K562 (cell line): ENCODE measurements at regions not wholly inside any gene's neighbourhood (a gene's known extent, or its start where the extent isn't known, plus 50 kb on each side); places are given as distances from the start of the nearest gene placed in this dataset.

Experiments used
- ATAC-seq: fragments of 200-7000 bp; cut with Tn5 transposase; 3 replicates; pipeline ENCODE4 v1.9.1; 2020; ENCODE audit warnings: moderate library complexity
- BruUV-seq: library from RNA; stranded (reverse); fragments of 400-500 nt; replicated peaks from 2 replicates; lab custom pipeline; 2021; lab: Mats Ljungman, UMichigan
- CTCF ChIA-PET: fragments of 300-600 bp; formaldehyde crosslinking; extraction: SDS; loops from one replicate; lab custom pipeline; 2021; ENCODE audit warnings: low intra/inter-chr PET ratio; lab: Yijun Ruan, JAX
- POLR2A ChIA-PET: fragments of 300-600, 350-650 bp; sonication (Branson Sonifier 250); formaldehyde crosslinking; extraction: SDS; loops from one replicate; lab custom pipeline; 2021; ENCODE audit warnings: antibody characterized with exemption, inconsistent platforms; lab: Yijun Ruan, JAX
- DNase-seq, 4 experiments: peaks; one replicate each; pipeline versions ENCODE4 v3.0.0 to v3.0.0-alpha.2; 2011 to 2018; ENCODE audit warnings: low spot score in 3 of 4, mixed read lengths in 3 of 4; ENCODE audit errors: extremely low read depth in 1 of 4
- FAIRE-seq: peaks from 2 replicates; lab custom pipeline; 2011; peaks lifted over from hg19 to GRCh38; lab: Jason Lieb, UNC
- H2AFZ ChIP-seq: 2 replicates; pipeline ENCODE4 v1.6.0; 2011; ENCODE audit warnings: low read depth, low read length, control low read depth, inconsistent platforms
- H3K27ac ChIP-seq: fragments of 200-600 bp; 3 replicates; pipeline ENCODE4 v1.8.0; 2011; ENCODE audit warnings: low read depth, mild to moderate bottlenecking, control low read depth, inconsistent platforms, low read length, moderate library complexity, mixed read lengths; ENCODE audit errors: extremely low read depth
- H3K27me3 ChIP-seq, 2 experiments: fragments of 300-600 bp in 1 of 2; 2 replicates in 1 of 2; 3 replicates in 1 of 2; pipeline versions ENCODE4 v1.6.0 to v1.8.0; 2011; ENCODE audit warnings: inconsistent platforms in 2 of 2, low read length in 2 of 2, mild to moderate bottlenecking in 1 of 2, mixed read lengths in 1 of 2, moderate library complexity in 1 of 2; ENCODE audit not compliant: control insufficient read depth in 2 of 2, insufficient read depth in 2 of 2
- H3K36me3 ChIP-seq: fragments of 300-600 bp; 3 replicates; pipeline ENCODE4 v1.8.0; 2011; ENCODE audit warnings: mild to moderate bottlenecking, low read length, inconsistent platforms; ENCODE audit not compliant: control insufficient read depth, insufficient read depth
- H3K4me1 ChIP-seq, 2 experiments: fragments of 200-600 bp in 1 of 2; replicated peaks in 1 of 2; 2 replicates in 1 of 2; 3 replicates in 1 of 2; pipeline versions ENCODE4 v1.5.1 to v1.8.0; 2011; ENCODE audit warnings: inconsistent platforms in 2 of 2, low read length in 2 of 2, mild to moderate bottlenecking in 1 of 2, mixed read lengths in 1 of 2, moderate library complexity in 1 of 2; ENCODE audit not compliant: control insufficient read depth in 2 of 2, insufficient read depth in 2 of 2
- H3K4me2 ChIP-seq: 2 replicates; pipeline ENCODE4 v1.6.1; 2011; ENCODE audit warnings: low read length, control low read depth, inconsistent platforms, mixed read lengths; ENCODE audit not compliant: insufficient read depth
- H3K4me3 ChIP-seq: fragments of 200-600 bp; sonication (generic), shearing (Covaris generic); 2 replicates; pipeline ENCODE4 v1.5.1; 2016; ENCODE audit warnings: control low read depth, inconsistent platforms
- H3K79me2 ChIP-seq: fragments of 200-600 bp; 3 replicates; pipeline ENCODE4 v1.8.0; 2011; ENCODE audit warnings: low read length, inconsistent platforms; ENCODE audit not compliant: control insufficient read depth, insufficient read depth
- H3K9ac ChIP-seq, 2 experiments: 2 replicates each; pipeline versions ENCODE4 v1.6.0 to v1.6.1; 2011; ENCODE audit warnings: low read depth in 2 of 2, low read length in 2 of 2, control low read depth in 1 of 2, inconsistent platforms in 1 of 2, mild to moderate bottlenecking in 1 of 2, mixed read lengths in 1 of 2; ENCODE audit not compliant: insufficient read depth in 1 of 2
- H3K9me1 ChIP-seq: one replicate; pipeline ENCODE4 v1.6.0; 2011; ENCODE audit warnings: inconsistent platforms, mild to moderate bottlenecking, low read length, moderate library complexity; ENCODE audit not compliant: control insufficient read depth, insufficient read depth
- H3K9me3 ChIP-seq: replicated peaks from 2 replicates; pipeline ENCODE4 v1.5.1; 2011; ENCODE audit warnings: low read depth, low read length, inconsistent platforms; ENCODE audit not compliant: control insufficient read depth, insufficient read depth
- H4K20me1 ChIP-seq: replicated peaks from 2 replicates; pipeline ENCODE4 v1.6.1; 2011; ENCODE audit warnings: low read length, inconsistent platforms, mixed read lengths; ENCODE audit not compliant: control insufficient read depth, insufficient read depth
- CBFA2T3 ChIP-seq: fragments of 450-650 bp; IDR thresholded peaks from 2 replicates; pipeline ENCODE4 v1.6.1; 2017
- DDX20 ChIP-seq: fragments of 450-650 bp; IDR thresholded peaks from 2 replicates; pipeline ENCODE4 v1.6.1; 2016; ENCODE audit warnings: missing genetic modification characterization, low read depth, mild to moderate bottlenecking, missing compliant biosample characterization, moderate library complexity
- DIDO1 ChIP-seq: fragments of 450-650 bp; IDR thresholded peaks from 2 replicates; pipeline ENCODE4 v1.6.1; 2016; ENCODE audit warnings: low read depth, missing biosample characterization, missing genetic modification characterization
- JUN ChIP-seq, 2 experiments: sonication (generic) in 1 of 2; formaldehyde crosslinking in 1 of 2; IDR thresholded peaks; 2 replicates each; pipeline versions ENCODE4 v1.6.1 to v1.8.0; 2012 to 2022; ENCODE audit warnings: borderline replicate concordance in 2 of 2, mild to moderate bottlenecking in 2 of 2, improper control_type of control experiment in 1 of 2, low read depth in 1 of 2, low read length in 1 of 2, missing genetic modification reagents in 1 of 2
- MAZ ChIP-seq, 2 experiments: fragments of 450-650 bp in 1 of 2; sonication (generic) in 1 of 2; formaldehyde crosslinking; IDR thresholded peaks in 1 of 2; conservative IDR thresholded peaks in 1 of 2; 2 replicates each; pipeline versions ENCODE4 v1.4.0 to v1.5.0; 2020; ENCODE audit warnings: mild to moderate bottlenecking in 1 of 2, missing genetic modification reagents in 1 of 2
- PCBP1 ChIP-seq: fragments of 200-400 bp; formaldehyde crosslinking; IDR thresholded peaks from 2 replicates; pipeline ENCODE4 v1.6.1; 2018; ENCODE audit warnings: mild to moderate bottlenecking, low read depth, low read length; ENCODE audit not compliant: poor library complexity, severe bottlenecking
- WGBS: fragments of 100-300 bp; shearing (Covaris generic); methylation state at CpG from one replicate; pipeline ENCODE4 v1.1.6; 2016; ENCODE audit warnings: low coverage, mixed read lengths; ENCODE audit not compliant: insufficient coverage; ENCODE audit errors: missing lambda C conversion rate; 5-methylcytosine and 5-hydroxymethylcytosine counted together
- in situ Hi-C: fragments of 300-500 bp; cut with MboI; formaldehyde crosslinking; loops from 4 replicates; pipeline ENCODE4 v1.15.0; 2018; ENCODE audit warnings: inconsistent platforms, mixed read lengths
- intact Hi-C: fragments of 100-400 bp; cut with micrococcal nuclease; formaldehyde crosslinking; loops from 2 replicates; pipeline ENCODE4 v1.14.2; 2022
- TF ChIP-seq, protein P1 (sequence below): fragments of 250-450 bp; sonication (Bioruptor Pico); IDR thresholded peaks from 2 replicates; pipeline ENCODE4 v1.4.0; 2020
- TF ChIP-seq, protein P2 (sequence below): fragments of 250-450 bp; sonication (Bioruptor Pico); IDR thresholded peaks from 2 replicates; pipeline ENCODE4 v1.5.0; 2021

DNA sequence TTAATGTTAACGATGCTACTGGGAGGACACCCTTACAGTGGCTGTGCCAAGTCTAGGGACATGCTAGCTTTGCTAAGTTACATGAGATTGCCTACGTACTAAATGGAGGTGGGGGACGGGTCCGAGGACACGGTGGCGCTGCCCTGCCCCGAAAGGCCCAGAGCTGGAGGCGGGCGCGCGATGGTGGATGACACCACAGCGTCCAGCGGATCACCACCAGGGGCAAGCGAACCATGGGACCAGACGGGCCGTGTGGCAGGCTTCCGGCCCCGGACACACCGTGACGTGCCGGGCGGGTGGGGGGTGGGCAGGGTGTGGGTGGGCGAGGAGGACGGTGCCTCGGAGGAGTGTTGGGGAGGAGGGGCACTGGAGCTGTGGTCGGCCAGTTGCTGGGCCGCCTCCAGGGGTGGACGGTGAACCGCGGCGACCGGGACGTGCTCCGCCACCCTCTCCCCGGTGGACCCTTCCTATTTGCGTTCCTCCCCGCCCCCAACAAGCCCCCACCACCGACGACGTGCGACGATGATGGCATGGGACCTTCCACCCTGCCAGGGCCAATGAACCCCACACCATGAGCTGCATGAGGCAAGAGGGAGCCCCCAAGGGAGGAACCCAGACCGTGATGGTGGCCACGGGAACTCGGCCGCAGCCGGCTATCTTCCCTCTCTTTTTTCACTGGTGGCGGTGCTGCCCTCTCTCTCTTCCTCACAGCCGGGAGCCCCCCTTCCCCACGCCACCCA is 773.3 kb upstream of the DEFB115 start:
- Histone ChIP-seq H3K27ac (no peak overlapping the region), H4K20me1 (no peaks in the 10 kb centered on the region), H3K79me2 (no peaks in the 10 kb centered on the region), H3K4me1 (peaks cover 0 to 6% of the 10 kb centered on the region in 2 experiments; a peak in 1 of 5 replicates), H3K27me3 (peaks cover 0 to 11% of the 10 kb centered on the region in 2 experiments; a peak in 1 of 5 replicates), H2AFZ (no peak overlapping the region), H3K36me3 (no peaks in the 10 kb centered on the region), H3K9ac (no peak overlapping the region), H3K4me2 (no peak overlapping the region), H3K9me1 (no peaks in the 10 kb centered on the region), H3K9me3 (no peaks in the 10 kb centered on the region), H3K4me3 (no peak overlapping the region)
- ChIA-PET POLR2A (no interaction called here), CTCF (no interaction called here)
- TF ChIP-seq, protein P1, sequence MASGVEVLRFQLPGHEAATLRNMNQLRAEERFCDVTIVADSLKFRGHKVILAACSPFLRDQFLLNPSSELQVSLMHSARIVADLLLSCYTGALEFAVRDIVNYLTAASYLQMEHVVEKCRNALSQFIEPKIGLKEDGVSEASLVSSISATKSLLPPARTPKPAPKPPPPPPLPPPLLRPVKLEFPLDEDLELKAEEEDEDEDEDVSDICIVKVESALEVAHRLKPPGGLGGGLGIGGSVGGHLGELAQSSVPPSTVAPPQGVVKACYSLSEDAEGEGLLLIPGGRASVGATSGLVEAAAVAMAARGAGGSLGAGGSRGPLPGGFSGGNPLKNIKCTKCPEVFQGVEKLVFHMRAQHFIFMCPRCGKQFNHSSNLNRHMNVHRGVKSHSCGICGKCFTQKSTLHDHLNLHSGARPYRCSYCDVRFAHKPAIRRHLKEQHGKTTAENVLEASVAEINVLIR (CRISPR knock-in tag): no peak
- TF ChIP-seq MAZ (CRISPR knock-in tag; conservative IDR thresholded peaks at IDR 0.05 in 1 of 2, IDR thresholded peaks at IDR 0.05 in 1 of 2) (no peak), PCBP1 (no peak), JUN (IDR thresholded peaks at IDR 0.05; ENCODE audit: borderline replicate concordance, low read depth, low read length) (no peak), JUN (CRISPR knock-in tag; IDR thresholded peaks at IDR 0.05; ENCODE audit: borderline replicate concordance) (no peak), CBFA2T3 (no peak), DDX20 (no peak), DIDO1 (tag) (no peak)
- TF ChIP-seq, protein P2, sequence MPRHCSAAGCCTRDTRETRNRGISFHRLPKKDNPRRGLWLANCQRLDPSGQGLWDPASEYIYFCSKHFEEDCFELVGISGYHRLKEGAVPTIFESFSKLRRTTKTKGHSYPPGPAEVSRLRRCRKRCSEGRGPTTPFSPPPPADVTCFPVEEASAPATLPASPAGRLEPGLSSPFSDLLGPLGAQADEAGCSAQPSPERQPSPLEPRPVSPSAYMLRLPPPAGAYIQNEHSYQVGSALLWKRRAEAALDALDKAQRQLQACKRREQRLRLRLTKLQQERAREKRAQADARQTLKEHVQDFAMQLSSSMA: no peak
- FAIRE-seq (no peak), ATAC-seq (no peak), DNase-seq (no peak)
- BruUV-seq: no TSS peak
- 1% methylated on average over 15 of the region's 50 CpGs for WGBS
- intact Hi-C loops: no loop called here
- in situ Hi-C loops: loop anchor here (25.0 kb wide), 1 partner anchor 403 kb away; no protein-coding TSS in a partner anchor
